NCI-H748 (cell line): ENCODE measurements at regions not wholly inside any gene's neighbourhood (a gene's known extent, or its start where the extent isn't known, plus 50 kb on each side); places are given as distances from the start of the nearest gene placed in this dataset.
A peak's percentile ranks its signal among the peaks of the same experiment; 100 is the strongest.

ENCODE experiments used
- DNase-seq: peaks from one replicate; lab custom pipeline; 2025; ENCODE audit not compliant: unreplicated experiment; lab: John Stamatoyannopoulos, UW

DNA sequence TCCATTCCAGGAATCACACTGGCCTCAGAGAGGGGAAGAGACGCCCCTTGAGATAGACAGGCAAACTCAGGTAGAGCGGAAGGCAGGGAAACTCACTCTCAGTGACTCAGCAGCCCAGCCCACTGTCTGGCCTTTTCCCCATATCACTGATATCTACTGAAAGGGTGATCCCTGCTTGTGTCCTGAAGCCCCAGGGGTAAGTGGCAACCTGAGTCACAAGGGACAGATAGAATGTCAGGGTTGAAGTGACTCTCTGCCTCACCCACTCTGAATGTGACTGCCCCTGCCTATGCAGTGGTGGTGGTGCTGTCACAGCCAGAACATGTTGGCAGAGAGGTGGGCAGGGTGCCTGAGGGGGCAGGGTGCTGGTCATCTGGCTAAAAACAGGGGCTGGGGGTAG is 157.5 kb upstream of the FGGY start:
- no peak for DNase-seq

DNA sequence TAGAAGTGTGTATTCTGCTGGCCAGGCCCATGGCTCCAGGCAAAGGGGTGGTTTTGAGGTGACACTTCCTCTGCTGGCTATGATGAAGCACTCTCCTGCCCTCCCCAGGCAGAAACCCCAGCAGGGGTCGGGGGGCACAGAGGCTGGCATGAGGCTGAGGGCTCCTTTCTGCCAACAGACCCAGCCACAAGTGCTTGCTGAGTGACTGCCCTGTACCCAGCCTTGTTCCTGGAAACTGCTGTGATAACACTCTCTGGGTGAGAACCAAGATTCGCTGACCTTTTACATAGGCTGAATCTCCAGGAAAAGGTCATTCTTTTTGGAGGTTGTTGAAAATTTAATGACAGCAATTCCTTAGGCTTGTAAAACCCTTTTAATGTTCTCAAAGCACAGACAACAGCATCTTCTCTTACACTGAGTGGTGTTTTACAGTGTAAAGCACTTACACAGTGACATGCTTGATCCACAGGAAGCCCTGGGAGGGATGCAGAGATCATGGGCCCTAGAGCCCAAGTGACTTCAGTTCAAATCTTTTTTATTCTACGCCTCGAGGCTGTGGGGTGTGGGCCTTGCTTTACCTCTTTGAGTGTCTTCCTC is 155.5 kb upstream of the FGGY start:
- DNase-seq: no peak

DNA sequence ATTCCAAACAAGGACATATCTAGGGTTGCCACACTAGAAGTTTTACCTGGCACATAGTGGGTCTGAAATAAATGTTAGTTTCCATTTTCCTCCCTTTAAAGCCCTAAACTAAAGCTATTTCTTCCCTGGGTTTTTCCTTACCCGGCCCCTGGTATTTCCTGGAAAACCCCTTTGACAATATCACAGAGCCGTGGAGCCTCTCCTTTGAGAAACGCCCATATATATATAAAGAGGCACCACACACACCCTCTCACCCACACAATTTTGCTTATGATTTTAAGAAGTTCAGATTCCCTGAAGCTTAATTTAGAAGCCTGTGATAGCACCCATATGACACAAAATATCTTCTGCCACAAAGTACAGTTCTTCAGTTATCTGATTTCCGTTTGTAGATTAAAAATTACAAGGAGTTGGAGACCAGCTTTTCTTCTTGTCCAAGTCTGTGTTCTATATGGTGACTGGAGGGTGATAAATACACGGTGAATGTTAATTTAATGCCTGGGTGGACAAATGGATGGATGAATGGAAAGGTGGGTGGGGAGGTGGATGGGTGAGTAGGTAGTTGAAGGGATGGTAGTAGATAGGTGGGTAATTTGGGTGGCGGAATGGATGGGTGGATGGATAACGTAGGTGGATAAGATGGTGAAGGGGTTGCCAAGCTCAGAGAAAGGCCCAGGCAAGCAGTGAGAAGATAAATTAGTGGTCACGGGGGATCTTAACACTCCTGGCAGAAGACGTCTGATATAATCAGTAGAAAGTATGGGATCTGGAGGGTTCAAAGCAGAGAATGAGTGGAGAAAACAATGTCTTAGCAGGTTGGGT is 154.4 kb upstream of the FGGY start:
- DNase-seq: no peak

DNA sequence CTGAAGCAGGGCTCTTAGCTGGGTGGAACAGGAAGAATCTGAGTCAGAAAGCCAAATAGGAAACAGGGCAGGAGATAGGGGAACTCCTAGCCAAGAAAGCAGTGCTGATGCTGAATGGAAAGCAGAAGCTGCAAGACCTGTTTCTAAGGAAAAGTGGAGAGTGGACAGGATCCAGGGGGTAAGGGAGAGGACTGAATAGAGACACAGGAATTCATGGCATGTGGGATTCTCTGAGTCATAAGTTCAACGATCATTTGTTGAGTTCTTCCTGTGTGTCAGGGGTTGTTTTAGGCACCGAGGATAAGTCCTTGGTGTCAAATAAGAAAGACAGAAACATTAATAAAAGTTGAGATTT is 153.8 kb upstream of the FGGY start:
- DNase-seq: no peak

DNA sequence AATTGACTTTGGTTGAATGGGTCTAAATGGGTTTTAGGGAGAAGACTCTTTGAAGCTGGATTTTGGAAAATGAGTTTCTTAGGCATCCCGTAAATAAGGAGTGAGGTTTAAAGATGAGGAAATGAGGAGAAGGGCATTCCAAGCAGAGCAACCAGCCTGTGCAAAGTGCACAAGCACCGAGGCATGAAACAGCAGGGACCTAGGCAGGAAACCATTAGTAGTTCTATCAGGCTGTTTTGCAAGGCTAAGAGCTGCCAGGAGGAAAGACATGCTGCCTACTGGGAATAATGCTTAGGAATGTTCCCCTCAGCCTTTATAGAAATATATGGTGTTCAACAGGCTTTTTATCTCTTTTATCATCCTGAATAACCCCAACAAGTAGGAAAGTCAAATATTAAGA is 153.1 kb upstream of the FGGY start:
- DNase-seq: no peak

DNA sequence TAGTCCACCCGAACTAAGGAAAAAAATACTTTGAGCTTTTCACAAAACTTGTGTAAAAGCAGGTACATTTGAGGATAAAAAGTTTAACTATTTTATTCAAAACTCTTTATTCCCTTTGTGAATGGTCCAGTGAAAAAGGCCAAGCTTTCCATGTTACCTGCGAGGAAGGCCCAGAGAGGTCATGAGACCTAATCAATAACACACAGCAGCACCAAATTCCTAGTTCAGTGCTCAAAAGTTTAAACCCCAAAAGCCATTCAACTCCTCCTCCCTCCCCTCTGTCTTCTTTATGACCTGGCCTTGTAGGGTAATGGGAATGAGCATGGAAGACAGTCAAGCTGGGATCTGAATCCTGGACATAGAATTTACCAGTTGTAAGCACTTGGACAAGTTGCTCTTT is 151.9 kb upstream of the FGGY start:
- no peak for DNase-seq

DNA sequence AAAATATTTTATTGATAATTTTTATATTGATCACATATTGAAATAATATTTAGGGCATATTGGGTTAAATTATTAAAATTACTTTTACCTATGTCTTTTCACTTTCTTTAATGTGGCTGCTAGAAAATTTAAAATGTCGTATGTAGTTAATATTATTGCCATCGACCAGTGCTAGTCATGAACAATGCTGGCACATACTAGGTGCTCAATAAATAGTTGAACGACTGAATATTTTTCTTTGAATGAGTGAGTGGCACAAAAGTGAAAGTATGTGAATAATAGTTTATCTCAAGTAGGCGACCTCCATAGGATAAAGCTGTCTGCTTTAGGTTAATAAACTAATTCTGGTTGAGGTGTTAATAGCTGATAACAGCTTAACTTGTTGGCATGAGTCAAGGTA is 150.8 kb upstream of the FGGY start:
- no peak for DNase-seq

DNA sequence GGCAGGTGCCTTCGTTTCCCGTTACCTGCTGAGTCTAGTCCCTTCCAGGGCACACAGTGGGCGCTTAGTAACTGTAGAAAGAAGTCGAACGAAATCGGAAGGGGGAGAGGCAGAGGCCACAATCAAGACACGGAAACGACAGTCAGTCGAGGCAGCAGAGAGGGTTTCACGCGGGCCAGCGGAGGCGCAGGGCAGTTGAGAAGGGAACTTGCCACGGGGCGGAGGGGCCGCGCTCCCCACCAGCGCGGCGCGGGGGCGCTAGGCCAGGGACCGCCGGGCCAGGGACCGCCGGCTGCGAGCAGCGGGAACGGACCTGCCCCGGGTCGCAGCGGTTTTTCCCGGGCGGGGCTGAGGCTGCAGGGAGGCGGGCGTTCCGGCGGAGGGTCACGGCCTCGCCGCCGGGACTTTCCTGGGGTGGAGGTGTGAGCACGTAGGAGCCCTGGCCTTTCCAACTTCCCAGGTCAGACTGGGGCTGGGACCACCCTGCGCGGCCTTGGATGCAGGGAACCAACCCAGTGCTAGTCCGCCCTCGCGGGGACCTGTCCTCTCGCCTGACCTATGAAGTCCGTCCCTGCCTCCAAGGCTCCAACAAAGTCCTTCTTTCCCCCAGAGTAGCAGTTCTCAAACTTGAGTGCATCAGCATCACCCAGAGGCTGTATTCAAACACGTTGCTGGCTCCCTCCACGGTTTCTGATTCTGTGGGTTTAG is 150.1 kb upstream of the FGGY start:
- DNase-seq: no peak

DNA sequence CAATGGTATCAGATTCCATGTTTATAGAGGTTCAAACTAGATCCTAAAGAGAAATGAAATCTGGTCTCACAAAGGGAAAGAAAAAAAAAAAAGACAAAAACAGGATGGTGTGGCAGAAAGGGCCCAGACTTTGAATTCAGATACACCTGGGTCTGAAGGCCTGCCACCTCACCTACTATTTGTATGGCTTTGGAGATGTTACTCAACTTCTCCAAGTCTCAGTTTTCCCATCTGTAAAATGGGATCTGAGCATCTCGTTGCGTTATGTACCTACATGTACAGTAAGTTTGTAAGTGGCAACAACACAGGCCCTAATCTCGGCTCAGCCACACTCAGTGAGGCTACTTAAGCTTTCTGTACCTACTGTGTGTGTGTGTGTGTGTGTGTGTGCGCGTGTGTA is 147.5 kb upstream of the FGGY start:
- no peak for DNase-seq

DNA sequence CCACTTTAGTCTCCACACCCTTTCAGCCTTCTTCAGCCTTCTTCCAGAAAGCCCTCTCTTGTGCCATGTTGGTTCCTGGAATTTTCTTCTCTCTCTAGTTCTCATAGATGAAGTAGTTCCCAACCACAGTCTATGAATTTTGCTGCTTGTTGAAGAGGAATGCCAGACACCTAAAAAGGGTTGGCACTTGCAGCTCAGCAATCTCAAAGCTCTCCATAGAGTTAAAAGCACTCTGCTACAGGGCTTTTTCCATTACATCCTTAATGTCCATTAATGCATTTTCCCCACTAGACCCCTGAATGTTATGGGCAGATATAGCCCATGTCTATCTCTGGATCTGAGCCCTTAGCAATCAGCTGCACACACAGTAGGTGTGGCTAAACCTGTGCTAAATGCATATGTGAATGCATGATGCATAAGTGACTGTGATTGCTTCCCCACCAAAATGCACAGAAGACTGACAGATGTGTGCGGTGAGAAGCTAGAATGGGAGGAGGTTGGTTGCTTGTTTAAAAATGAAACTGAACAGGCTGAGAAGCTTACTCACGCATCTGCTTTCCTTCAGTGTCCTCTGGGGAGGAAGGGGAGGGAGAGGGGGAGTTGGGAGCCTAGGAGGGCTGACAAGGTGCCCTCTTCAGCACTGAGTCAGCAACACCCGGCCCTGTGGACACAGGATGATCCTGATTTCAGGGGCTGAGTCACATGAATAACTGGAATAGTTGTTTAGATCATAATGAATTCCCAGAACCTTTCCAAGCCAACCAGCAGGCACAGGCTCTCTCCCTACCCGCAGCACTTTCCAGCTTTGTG is 146.1 kb upstream of the FGGY start:
- no peak for DNase-seq

DNA sequence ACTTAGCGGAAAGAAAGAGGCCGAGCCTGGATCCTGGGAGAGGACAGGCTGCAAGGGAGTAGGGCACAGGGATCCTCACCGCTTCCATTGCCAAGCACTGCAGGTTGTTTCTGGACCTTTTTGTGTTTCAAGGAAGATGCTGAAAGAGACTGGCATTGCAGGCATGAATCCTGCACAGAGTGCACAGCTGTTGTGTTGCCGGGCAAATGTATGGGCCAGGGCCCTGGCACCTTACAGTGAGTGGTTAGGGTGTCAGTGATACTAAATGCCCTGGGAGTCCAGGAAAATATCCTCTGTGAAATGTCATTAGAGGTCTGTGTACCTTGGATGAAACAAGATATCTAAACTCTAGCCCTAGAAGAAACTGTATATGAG is 145.5 kb upstream of the FGGY start:
- no peak for DNase-seq

DNA sequence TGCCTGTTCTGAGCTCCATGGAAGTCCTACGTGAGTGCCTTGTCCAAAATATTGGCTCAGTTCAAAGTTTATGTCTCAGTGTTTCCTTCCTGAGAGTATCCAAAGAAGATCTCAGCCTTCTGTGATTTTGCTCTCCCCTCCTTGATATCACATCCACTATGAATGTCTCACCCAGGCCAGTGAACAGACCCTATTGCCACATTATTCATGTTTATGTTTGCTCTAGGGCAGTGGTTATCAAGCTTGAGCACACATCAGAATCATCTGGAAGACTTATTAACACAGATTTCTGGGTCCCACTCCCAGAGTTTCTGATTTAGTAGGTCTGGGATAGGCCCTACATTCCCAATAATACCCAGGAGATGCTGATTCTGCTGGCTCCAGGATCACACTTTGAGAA is 145.0 kb upstream of the FGGY start:
- DNase-seq: no peak

DNA sequence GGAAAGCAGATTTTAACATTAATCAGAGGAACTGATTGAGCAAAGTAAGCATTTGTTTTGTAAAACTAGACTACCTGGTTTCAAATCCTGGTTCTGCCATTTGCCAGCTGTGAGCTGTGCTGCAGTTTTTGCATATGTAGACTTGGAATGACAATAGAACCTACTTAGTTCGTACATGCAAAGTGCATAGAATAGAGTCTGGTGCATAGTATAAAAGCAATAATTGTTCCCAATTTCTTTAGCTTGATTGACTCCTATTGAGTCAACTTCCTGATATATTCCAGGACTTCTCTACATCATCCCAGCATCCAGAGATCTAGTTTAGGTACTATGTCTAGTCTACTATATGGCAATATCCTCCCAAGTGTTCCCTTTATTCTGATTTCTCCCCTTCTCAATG is 144.4 kb upstream of the FGGY start:
- no peak for DNase-seq

DNA sequence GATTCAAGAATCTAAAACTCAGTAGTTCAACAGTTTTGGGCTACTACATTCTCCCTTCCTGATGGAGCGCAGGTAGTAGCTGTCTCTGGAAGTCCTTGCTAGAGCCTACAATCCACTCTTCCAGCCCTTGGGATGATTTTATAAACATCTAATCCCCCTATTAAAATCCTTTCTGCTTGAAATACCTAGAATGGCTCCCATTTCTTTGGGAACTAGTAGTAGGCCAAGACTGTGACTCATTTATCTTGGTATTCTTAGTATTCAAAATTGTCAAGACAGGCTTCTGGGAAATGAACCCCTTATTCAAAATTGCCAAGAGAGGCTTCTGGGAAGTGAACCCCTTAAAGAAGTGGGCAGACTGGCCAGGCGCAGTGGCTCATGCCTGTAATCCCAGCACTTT is 142.5 kb upstream of the FGGY start:
- no peak for DNase-seq

DNA sequence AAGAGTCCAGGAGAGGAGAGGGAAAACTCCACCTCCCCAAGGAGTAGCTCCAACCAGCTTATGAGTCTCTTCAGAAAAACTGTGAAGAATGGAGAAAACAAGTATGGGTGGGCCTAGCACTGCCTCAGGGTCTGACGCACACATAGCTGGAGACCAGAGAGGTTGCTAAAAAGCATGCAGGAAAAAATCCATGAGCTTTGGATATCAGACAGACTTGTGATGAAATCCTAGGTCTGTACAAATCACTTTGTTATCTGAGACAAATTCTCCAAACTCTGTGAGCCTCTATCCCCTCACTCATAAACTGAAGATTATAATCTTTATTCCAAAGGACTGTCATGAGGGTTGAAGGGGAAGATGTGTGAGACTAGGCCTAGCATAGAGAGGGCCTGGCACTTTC is 141.5 kb upstream of the FGGY start:
- DNase-seq: no peak

DNA sequence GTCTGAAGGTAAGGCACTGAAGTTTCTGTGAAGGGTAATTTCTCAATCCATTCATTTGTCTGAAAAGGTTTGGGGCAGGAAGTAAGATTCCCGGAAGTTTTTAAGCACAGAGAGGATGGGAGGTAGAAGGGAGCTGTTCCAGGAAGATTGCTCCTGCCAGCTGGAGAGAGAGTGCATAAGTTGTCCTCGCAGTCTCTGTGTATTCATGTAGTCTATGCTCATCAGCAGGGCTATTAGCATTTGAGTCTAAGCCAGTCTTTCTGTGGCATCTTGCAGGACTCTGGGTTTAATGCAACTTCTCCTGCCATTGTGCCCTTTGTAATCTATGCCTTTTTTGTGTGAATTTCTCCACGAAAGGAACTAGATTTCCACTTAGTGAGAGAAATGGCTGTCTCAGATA is 140.8 kb upstream of the FGGY start:
- DNase-seq: no peak

DNA sequence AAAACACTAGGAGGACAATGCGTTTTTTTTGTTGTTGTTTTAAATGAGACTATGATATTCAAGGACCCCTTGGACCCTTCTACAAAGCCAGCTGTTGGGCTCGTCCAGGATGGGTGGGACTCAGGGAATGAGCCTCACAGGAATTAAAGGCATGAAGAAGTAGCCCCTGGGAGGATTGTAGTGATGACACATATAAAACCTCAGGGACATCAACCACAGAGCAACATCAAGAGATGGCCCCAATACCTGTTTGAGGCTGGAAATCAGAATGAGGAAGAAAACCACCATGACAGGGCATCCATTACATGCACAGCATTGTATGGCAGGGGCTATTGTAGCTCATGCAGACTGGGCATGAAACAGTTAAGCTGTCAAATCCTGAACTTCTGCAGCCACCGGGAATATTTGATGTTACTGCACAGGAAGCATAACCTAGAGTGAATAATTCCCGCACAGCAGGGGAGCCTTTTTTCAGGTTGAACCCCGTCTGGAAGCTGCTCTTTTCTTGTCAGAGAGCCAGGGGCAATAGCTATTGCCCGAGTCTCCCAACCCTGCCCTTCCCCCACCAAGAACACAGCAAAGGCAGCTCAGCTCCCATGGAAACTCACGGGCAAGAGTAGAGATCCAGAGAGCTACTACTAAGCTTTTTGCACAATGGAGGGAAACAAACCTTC is 140.2 kb upstream of the FGGY start:
- DNase-seq: peak; percentile 74

DNA sequence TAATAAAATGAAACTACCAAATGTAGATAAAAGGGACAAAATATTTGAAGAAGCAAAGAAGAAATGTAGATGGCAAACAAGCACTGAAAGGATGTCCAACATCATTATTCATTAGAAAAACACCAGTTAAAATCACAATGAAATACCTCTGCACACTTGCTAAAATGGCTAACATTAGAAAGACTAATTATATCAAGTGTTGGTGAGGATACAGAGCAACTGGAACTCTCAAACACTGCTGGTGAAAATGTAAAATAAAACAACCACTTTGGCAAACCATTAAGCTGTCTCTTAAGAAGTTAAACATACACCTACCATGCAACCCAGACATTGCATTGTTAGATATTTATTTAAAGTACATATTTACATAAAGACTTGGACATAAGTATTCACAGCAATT is 138.6 kb upstream of the FGGY start:
- no peak for DNase-seq

DNA sequence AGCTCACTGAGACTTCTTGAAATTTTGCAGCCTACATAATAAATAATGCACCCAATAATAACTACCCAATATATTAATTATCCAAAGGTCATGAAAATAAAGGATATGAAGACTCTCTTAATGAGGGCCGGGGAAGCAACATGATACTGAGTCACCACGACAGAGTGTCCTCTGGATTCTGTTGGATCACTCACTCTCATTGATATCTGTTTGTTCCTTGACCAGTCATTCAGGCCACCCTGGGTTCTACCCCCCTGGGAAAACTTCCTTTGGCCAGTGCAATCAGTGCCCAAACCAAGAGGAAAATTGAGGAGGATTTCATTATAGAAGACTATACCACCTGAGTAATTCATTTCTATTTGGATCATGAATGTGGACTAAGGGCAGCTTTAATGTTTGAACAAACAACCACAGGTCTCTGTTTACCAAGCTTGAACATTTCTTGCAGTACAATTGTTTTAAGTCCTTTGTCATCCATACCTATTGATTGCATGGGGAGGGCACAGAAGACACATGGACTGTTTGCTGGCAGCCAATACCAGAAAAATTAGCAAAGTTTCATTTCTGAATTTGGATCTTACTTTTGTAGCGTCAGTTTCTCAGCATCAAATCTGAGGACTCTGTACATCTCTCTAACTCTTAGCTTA is 137.2 kb upstream of the FGGY start:
- no peak for DNase-seq

DNA sequence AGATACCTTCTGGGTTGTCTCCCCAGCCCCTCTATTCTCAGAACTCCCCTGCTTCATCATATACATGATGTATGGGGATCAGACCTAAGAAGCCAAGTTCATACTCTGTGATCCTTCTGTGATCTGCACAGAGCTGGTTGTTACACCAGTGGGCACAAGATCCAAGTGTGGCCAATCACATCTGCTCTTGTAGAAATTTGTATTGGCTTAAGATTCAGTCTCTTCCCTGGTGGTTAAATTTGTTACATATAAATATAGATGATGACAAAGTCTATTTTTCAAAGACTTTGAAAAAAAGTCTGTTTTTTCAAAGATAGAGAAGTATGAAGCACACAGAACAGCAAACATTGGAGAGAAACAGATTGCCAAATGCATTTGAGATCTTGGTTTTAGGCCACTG is 135.8 kb upstream of the FGGY start:
- DNase-seq: no peak

DNA sequence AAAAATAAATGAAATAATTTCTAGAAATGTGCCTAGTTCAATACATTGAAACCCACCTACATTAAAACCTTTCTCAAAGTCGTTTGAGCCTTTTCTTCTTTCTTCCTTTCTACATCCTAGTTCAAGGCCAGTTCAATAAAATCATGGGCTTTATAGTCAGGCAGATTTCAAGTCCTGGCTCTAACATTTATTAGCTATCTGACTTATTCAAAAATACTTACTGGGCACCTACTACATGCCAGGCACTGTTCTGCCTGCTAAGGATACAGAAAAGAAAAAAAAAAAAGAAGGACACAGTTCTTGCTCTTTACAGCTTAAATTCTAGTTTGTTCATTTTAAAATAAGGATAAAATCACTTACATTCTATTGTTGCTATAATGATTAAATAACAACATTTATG is 134.2 kb upstream of the FGGY start:
- DNase-seq: no peak
